ENCODE measurements at regions not wholly inside any gene's neighbourhood (a gene's known extent, or its start where the extent isn't known, plus 50 kb on each side); places are given as distances from the start of the nearest gene placed in this dataset.

DNA sequence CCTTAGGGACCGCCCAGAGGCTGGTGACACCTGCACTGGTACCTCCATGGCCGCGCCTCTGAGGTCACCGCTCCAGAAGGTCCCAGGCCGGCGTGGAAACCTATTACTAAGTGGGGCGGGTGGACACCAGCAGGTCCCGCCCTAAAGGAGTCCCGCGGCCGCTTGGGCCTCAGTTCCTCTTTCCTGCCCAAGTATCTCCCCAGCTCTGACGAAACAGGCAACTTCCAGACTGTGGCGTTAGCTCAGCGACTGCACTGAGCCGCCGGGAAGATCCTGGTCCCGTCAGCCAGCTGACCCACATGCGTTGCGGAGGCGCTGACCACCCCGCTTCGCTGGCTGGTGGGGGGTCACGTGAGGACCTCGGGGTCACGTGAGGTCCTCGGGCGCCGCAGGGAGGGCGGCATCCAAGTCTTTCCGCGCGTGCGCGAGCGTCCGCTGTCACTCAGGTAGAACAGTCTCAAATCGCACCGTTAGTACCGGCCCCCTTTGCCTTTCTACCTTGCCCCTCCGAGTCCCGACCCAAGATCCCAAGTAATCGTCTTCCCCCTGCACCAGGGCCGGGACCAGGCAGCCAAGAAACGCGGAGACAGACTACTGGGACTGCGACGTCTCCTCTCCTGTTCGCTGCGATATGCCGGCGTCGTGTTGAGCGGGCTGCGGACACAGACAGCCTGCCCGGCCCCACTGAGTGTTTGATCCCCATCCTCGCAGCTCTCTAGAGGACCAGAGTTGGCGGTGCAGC is 53.7 kb upstream of the KDM4C start:
- Mint-ChIP-seq H3K4me3 (peak overlapping the region; percentile 94), H3K9me3 (peaks cover 4% of the 10 kb centered on the region), H3K36me3 (ENCODE audit: low read depth) (no peaks in the 10 kb centered on the region), H3K27me3 (ENCODE audit: low read depth, poor library complexity) (peaks cover 17% of the 10 kb centered on the region), H3K4me1 (peaks cover 4% of the 10 kb centered on the region), H3K27ac (peak overlapping the region; percentile 78)
- peak; percentile 67 for DNase-seq
- TF ChIP-seq, protein P1, sequence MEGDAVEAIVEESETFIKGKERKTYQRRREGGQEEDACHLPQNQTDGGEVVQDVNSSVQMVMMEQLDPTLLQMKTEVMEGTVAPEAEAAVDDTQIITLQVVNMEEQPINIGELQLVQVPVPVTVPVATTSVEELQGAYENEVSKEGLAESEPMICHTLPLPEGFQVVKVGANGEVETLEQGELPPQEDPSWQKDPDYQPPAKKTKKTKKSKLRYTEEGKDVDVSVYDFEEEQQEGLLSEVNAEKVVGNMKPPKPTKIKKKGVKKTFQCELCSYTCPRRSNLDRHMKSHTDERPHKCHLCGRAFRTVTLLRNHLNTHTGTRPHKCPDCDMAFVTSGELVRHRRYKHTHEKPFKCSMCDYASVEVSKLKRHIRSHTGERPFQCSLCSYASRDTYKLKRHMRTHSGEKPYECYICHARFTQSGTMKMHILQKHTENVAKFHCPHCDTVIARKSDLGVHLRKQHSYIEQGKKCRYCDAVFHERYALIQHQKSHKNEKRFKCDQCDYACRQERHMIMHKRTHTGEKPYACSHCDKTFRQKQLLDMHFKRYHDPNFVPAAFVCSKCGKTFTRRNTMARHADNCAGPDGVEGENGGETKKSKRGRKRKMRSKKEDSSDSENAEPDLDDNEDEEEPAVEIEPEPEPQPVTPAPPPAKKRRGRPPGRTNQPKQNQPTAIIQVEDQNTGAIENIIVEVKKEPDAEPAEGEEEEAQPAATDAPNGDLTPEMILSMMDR (IDR thresholded peaks at IDR 0.05) = no peak

DNA sequence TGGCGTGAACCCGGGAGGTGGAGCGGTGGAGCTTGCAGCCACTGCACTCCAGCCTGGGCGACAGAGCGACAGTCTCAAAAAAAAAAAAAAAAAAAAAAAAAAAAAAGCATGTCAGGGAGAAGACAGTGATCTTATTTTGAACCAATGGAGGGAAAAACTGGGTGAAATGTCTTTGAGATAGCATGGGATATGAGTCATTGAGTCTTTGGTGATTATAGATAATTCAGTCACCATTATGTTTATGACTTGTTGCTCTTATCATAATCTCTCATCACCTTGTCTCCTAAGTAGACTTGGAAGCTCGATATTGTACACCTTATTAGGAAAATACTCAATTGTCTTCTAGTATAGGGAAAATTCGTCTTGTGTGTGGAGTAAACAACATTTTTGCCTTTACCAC is 55.1 kb upstream of the KDM4C start:
- Mint-ChIP-seq H3K27ac (no peak overlapping the region), H3K9me3 (no peaks in the 10 kb centered on the region), H3K27me3 (ENCODE audit: low read depth, poor library complexity) (peaks cover 17% of the 10 kb centered on the region), H3K4me3 (peak overlapping the region; percentile 94), H3K36me3 (ENCODE audit: low read depth) (no peaks in the 10 kb centered on the region), H3K4me1 (peaks cover 4% of the 10 kb centered on the region)
- TF ChIP-seq, protein P1 (IDR thresholded peaks at IDR 0.05) = no peak
- DNase-seq = no peak

DNA sequence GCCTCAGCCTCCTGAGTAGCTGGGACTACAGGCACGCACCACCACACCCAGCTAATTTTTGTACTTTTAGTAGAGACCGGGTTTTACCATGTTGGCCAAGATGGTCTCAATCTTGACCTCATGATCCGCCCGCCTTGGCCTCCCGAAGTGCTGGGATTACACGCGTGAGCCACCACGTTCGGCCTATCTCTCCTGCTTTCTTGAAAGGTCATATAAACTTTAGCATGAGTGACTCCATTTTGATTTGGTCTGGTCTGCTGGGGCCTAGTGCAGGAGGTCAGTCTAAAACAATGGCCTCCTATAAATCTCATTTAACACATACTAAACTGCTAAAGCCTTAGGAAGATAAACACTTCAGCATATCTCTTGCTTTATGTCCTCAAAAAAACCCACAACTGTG is 50.6 kb upstream of the GLDC start:
- TF ChIP-seq, protein P1 (IDR thresholded peaks at IDR 0.05) = no peak
- no peak for DNase-seq
- no peak overlapping the region for H3K4me3 Mint-ChIP-seq
- peak overlapping the region; percentile 48 for H3K27ac Mint-ChIP-seq
- no peaks in the 10 kb centered on the region for H3K36me3 Mint-ChIP-seq (ENCODE audit: low read depth)
- peaks cover 15% of the 10 kb centered on the region for H3K27me3 Mint-ChIP-seq (ENCODE audit: low read depth, poor library complexity)
- peaks cover 3% of the 10 kb centered on the region for H3K9me3 Mint-ChIP-seq
- H3K4me1 Mint-ChIP-seq = no peaks in the 10 kb centered on the region

DNA sequence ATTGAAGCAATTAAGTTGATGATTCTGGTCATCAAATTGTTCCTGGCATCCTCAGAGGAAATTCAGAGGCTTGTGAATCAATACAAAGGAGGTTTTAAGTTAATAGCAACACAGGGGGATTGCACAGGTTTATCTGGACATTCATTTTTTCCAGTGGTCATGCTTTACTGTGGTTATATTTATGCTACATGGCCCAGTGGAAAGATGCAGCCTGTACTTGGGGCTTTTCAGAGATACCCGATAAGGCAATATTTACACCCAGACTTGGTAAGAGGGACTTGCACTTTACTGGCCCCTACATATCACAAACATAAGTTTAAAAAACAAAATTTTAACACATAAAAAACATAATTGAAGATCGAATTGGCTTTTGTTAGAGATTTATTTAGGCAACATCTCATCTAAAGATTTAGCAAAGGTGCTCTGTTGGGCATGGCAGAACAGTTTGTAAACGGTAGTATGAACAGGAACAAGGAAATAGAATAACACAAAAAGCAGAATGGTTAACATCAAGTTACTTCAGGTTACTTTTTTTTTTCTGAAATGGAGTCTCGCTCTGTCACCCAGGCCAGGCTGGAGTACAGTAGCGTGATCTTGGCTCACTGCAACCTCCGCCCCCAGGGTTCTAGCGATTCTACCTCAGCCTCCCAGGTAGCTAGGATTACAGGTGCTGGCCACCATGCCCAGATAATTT is 49.7 kb upstream of the GLDC start:
- peaks cover 1% of the 10 kb centered on the region for H3K4me1 Mint-ChIP-seq

More for the DNA sequence above, 49.7 kb upstream of the GLDC start:
- Mint-ChIP-seq H3K4me3 (no peak overlapping the region), H3K9me3 (peaks cover 3% of the 10 kb centered on the region), H3K27me3 (ENCODE audit: low read depth, poor library complexity) (peaks cover 10% of the 10 kb centered on the region), H3K36me3 (ENCODE audit: low read depth) (no peaks in the 10 kb centered on the region), H3K27ac (no peak overlapping the region)
- no peak for DNase-seq
- TF ChIP-seq, protein P1 (IDR thresholded peaks at IDR 0.05) = no peak

All from nephron progenitor cell (in vitro differentiated cells).